NCI-H2196 treated with DMSO at 0.1 percent for 48 hours (cell line): ENCODE measurements at regions not wholly inside any gene's neighbourhood (a gene's known extent, or its start where the extent isn't known, plus 50 kb on each side); places are given as distances from the start of the nearest gene placed in this dataset.
"Not testable (repeated sequence)": the region's sequence is repeated elsewhere in the genome, so short reads cannot be mapped to it uniquely, and the experiment has no call there.

Experiments used
- DNase-seq: peaks from one replicate; lab custom pipeline; 2025; ENCODE audit not compliant: unreplicated experiment; lab: John Stamatoyannopoulos, UW

DNA sequence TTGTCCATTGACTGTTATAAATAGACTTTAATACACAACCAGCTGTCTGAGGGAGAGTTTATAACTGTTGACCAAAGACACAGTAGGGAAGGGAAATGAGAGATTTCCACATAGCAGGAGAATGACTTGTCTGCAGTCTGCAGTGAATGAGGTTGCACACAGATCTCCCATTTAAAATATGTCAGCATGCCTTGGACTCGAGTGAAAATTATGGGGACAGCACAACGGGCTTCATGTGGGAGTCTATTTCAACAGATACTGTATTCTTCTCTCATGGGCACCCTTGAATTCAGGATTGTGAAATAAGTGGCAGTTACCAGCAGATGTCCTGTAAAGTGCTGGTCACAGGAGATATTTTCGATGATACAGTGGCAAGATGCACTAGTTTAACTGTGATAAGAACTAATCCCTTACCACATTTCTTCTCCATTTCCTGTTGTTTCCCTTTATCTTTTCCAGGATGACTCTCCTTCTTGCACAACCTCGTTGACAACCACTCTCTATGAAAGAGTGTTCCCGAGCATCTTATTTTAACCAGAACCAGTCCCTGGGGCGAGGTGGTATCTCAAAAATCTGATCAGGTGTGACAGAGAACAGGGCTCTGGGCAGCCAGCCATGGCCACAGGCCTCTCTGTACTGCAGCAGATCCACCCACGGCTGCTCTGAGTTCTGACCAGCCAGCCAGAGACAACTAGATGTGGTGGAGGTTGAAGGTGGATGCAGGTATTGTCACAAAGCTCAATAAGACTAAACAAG is 51.5 kb upstream of the MAP3K1 start:
- no peak for DNase-seq

DNA sequence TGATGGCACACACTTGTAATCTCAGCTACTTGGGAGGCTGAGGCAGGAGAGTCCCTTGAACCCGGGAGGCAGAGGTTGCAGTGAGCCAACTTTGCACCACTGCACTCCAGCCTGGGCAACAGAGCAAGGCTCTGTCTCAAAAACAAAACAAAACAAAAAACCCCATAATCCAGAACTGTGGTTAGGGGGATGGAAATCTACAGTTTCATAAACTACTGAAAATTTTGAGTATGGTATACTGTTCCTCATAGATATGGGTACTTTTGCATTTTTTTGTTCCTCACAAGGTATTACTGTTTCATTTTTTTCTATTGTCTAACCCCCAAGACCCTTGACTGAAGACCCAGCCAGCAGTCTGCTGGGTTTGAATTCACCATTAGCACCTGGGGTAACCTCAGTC is 52.2 kb upstream of the MAP3K1 start:
- no peak for DNase-seq

DNA sequence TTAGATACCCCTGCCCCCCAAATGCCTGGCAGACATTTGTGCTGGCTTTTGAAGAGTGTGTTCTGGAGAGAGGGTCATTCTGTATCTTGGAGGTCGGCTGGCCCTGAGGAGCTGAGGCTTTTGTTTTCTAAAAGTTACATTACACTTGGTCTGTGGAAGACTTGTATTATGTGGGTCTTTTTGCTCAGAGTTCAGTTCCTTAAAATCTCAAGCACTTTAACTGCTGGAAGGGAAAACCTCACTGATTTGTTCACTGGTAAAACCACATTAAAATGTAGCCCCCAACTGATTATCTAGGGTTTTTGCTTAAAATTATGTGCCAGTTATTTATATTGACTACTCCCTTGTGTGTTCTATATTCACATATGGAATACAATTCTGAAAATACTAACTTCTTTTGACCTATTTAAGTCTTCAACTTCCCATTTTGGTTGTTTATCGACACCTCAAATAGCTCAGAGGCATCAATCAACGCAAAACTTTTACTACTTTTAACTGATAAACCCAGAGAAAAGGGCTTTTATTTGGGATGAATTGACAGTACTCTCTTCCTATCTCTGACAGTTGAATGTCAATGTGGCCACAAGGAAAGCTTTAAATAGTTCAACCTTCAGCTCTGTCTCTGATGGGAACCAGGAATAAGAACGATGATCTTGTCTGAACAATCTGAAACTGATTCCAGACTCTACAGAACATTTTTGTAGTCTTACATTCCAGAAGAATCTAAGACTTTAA is 54.0 kb upstream of the MAP3K1 start:
- no peak for DNase-seq

DNA sequence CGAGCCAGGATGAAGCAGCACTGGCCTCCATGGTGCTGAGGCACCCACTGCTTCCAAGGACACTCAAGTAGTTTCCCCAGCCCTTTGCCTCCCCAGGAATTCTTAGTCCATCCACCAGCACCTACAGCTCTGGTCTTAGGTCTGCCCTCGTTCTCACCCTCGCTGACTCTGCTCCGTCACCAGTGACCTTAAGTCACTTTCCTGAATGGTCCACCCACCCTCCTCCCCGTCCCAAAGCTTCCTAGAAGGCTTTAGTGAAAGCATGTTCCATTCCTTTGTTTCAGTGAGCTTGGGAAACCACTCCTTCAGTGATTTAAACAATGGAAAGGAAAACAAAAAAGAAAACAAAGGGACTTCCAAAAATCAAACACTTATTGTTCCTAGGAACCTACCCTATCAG is 54.6 kb upstream of the MAP3K1 start:
- DNase-seq: no peak

DNA sequence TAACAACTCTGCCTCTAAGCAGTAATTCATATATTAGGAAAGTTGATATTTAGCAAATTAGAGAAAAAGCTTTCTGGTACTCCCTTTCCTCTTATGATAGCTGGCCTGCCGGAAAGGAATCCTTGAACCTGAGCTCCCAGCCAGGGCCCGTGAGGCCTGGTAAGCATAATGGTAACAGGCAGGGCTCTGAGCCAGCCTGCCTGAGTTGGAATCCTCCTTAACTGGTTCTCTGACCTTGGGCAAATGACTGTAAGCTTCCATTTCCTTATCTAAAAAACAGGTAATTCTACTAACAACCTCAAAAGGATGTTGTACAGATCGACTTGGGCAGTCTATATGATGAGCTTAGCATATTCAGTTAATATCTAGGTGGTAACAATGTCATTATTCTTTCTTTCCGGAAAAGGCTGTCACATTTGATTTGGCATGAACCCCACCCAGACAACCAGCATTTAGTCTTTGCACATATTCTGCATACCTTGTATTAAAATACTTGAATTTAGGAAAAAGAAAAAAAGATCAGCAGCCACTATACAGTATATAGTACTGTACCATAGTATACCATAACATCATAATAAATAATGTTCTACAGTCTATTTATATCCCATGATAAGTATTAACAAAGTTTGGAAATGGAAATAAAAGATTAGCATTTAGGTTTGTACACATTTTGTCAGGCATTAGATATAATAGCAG is 55.7 kb upstream of the MAP3K1 start:
- DNase-seq: no peak

DNA sequence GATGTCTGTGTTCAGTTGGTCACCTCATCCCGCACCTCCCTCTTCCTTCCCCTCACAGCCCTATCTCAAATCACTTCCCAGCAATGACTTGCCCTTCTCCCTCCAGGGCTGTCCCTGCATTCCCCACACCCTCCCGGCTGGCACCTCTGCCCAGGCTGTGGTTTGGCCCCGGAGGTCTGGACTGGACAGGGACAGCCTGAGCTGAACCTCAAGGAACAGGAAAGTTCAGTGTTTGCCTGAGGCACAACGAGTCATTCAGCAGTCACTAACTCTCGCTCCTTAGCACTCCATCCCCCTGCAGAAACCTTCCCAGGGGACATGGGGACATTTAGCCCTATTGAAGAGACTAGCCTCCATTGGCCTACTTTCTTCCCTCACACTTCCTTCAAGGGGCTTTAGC is 58.3 kb upstream of the MAP3K1 start:
- no peak for DNase-seq

DNA sequence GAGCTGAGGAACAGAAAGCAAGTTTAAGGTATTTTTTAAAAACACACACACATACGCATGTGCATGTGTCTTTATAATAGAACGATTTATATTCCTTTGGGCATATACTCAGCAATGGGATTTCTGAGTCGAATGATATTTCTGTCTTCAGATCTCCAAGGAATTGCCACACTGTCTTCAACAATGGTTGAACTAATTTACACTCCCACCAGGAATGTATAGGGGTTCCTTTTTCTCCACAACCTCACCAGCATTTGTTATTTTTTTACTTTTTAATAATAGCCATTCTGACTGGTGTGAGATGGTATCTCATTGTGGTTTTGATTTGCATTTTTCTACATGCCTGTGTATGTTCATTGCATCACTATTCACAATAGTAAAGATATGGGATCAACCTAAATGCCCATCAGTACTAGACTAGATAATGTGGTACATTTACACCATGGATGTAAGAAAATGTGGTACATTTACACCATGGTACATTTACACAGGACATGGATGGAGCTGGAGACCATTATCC is 60.3 kb upstream of the MAP3K1 start:
- DNase-seq: no peak

DNA sequence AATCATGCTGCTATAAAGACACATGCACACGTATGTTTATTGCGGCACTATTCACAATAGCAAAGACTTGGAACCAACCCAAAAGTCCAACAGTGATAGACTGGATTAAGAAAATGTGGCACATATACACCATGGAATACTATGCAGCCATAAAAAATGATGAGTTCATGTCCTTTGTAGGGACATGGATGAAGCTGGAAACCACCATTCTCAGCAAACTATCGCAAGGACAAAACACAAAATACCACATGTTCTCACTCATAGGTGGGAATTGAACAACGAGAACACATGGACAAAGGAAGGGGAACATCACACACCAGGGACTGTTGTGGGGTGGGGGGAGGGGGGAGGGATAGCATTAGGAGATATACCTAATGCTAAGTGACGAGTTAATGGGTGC is 61.8 kb upstream of the MAP3K1 start:
- DNase-seq: not testable (repeated sequence)

DNA sequence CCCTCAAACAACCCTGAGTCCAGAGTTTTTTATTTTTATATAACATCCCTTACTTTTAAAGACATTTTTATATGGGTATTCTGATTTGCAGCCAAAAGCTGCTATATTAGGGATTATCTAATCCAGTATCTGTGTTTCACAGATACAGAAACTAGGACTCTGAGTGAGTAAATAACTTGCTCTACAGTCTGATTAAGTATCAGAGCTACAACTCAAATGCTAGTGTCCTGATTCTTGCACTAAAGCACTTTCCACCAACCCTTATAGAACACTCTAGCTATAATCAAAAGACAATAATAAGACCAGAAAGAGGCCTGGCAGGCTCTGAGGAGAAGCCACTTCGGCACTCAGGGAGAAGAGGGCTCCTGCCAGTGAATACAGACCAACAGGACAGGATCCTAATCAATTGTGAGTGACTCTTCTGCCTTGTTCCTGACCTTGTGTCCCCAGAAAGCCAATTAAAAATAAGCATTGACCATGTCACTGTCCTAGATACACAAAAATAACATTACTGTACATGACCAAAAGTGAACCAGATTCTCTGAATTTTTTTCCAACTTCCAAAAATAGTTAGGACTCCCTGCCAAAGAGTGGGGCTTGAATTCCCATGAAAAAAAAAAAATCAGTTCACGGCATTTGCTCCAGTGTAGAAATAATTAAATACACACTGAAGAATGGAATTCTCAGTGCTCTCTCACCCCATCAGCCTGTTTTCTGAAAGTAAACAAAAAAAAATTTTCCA is 63.6 kb upstream of the MAP3K1 start:
- no peak for DNase-seq

DNA sequence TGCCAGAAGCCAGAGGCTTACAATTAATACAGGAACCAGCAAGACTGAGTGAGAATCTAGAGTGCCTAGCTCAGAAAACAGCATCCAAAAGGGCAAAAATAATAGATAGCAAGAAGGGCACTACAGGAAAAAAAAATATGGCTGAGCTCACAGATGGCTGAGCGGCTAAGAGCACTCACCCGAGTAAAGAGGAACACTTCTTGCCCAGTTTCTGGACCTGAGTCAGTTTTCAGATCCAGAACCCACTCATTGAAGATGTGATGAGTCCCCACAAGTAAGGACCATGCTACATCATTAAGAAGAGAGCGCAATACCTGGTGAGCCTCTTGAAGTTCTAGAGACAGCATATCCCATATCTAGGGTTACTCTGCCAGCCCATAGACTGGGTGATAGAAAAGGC is 65.5 kb upstream of the MAP3K1 start:
- DNase-seq: no peak

DNA sequence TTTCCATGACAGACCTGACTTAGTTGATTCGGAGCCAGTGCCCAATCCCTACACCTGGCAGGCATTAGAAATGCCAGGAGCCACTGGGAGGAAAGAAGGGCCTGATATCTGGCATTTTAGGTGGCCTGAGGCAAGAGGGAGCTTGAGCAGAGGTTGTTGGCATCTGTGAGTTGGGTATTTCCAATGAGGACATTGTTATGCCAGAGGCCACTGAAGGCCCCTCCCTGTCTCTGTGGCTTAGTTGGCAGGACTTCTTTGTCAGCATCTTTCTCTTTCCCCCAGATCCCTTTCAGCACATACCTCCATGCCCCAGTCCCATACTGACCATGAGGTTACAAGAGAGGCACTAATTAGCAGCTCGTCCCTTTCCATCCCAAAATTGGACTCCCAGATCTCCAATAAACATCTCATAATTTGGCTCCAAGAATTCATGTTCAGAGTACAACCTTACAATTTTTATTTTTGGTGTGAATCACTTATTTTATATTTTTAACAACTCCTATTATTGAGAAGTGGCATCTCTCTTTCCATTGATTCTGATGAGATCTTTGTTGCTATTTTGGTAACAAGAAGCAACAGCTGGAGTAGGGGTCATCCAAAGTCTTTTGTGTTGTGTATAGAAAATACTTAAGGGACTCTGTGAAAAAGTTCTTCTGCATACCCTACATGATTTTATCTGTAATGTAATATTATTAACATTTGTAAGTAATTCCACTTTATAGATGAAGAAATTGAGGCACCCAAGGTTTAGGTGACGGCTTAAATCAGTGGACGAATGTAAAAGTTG is 68.6 kb upstream of the MAP3K1 start:
- no peak for DNase-seq

DNA sequence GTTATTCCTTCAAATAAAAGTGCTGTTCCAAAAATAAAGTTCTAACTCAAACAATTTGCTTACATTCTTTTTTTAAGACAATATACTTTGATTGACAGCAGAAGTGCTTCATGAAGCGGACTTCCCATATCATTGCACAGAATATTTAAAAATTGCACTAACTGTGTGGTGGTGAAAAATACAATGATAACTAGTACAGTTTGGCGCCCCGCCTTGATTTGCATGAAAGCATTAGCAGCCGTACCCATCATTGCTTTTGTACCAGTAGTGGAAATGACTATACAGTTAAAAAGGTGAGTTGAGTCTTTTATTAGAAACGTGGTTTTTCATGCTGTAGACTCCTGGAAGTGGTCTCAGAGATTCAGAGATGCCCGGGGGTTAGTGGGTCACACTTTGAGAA is 69.5 kb upstream of the MAP3K1 start:
- DNase-seq: no peak

DNA sequence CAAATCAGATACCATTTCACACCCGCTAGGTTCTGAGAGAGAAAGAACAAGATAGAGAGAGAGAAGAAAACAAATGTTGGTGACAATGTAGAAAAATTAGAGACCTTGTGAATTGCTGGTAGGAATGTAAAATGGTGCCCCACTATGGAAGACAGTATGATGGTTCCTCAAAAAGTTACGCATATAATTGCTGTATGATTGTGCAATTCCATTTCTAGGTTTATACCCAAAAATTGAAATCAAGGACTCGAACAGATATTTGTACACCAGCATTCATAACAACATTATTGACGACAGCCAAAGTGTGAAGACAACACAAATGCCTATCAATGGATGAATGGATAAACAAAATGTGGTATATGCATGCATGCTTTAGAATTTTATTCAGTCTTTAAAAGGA is 74.5 kb upstream of the MAP3K1 start:
- no peak for DNase-seq

DNA sequence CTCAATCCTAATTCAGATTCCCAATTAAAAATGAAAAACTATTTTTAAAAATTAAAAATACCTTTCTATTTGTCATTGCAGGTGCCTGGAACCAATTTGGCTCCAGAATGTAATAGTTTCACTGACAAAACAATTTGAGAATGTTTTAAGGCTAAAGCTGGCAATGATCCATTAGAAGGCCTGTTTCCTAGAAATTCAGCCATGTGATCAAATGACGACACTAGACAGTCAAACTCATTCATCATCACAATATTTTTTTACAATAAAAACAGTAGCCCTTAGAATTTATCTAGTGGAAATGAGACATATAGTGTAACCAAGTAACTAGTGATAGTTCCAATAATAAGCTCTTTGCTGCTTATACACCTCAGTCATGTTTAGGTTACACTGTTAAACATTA is 75.4 kb upstream of the MAP3K1 start:
- no peak for DNase-seq

DNA sequence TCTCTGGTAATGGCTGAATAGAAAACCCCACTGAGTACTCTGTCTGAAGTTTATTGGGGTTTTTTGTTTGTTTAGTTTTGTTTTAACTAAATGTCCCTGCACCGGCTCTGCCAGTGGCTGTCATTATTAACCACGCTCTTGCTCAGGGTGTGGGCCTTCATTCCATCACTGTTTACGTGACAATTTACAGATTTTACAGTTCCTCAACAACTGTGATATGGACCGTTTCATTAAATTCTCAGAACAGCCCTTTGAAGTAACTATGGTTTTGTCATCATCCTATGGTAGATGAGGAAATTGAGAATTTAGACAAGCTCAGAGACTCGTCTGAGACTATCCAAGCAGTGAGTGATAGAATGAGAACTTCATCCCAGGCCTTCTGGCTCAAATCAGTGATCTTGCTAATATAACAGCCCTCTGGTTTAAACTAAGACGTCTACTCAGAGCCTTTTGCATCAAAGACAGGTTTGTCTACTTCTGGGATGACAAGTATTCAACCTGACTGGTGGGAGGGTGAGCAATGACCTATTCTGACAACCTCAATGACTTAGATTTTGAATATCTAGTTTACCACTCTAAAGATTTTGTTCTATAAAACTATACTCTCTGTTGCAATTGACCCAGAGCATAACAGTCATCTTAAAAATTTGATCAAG is 77.3 kb upstream of the MAP3K1 start:
- no peak for DNase-seq

DNA sequence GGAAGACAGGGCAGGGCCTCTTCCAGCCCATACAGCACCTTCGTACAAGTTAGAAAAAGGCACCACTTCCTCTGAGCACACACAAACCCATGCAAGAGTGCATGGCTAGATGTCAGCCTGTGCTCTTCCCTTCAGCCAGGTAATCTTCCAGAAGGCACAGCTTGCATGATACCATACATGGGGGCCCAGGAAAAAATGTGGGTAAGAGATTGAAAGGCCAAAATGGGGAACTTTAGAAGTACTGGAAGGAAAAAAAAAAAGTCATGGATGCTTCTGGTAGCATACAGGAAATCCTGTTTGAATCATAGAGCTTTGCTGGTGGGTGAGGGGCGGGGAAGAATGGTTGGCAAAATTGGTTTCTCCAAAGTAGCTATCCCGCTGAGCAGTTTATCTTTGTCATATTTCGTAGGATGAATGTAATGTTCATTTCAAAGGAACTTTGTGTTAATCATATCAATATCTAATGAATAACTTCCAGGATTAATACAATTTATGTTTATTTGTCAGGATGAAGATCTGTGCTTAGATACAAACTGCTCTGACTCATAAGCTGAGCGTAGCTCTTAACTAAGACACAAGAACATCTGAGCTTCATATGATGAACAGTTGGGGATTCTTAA is 78.2 kb upstream of the MAP3K1 start:
- DNase-seq: no peak

DNA sequence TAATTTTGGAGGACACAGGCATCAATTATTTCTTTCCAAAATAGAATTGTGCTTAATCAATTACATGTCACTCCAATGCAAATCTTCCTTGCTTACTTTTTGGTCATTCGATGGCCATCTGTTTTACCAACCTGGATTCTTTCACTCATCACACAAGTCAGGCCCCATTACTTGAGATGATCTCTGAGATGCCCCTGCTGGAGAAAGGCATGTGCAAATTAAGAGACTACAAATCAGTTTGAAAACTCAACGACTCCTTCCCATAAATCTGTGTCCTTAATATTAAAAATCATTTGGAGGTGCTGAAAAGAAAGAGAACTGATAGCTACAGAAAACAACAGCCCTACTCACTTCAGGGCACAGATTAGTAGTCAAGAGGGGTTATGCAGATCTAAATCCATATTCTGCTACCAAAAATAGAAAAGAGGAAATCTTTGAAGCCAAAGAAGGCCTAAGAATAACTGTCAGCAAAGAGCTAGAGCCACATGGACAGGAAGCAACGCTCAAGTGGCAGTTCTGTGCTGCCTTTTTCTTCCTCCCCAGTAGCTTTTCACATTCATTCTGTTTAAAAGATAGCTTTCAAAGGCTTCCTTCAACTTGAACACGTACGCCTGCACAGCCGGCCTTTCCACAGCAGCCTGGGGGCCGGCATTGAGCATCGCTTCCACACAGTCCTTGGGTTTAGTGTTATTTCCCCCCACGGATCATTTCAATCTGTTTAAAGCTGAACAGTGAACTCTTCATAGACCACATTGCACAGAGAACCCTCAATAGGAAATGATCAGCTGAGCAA is 79.3 kb upstream of the MAP3K1 start:
- DNase-seq: no peak

DNA sequence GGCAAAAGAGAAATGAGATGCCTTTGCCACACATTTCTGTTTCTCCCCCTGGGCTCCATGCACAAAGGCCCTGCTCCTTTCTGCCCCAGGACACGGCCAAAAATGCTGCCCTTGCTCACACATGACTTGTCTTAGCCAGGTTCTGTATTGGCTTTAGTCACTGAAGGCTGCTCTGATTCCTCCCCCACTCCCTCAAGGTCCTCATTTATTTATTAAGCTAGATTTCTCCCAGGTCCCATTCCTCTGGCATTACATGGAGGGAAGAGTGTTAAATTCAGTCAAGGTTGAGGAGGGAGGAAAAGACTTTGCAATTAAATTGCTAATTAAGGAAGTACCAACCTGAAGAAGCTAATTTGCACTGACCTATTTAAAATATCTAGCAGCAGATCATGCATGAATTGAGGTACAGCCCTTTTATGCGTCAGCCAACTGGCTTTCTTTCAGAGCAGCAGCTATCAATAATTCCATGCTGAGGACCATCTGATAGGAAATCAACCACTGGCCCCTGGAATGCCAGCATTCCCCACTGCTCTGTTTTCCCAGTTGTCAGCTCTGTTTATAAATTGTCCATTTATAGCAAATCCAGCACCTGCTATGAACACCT is 81.2 kb upstream of the MAP3K1 start:
- DNase-seq: no peak
